Esophagus muscularis mucosa (tissue), 4 donors: ENCODE measurements at regions not wholly inside any gene's neighbourhood (a gene's known extent, or its start where the extent isn't known, plus 50 kb on each side); places are given as distances from the start of the nearest gene placed in this dataset.

Experiments used
- DNase-seq: peaks from one replicate; pipeline ENCODE4 v3.0.0-alpha.2; 2017; ENCODE audit errors: extremely low spot score
- H3K27ac ChIP-seq, 4 donors: fragments of 200-600 bp; sonication (generic); replicated peaks in 1 of 4; 1 replicate in 3 of 4; 2 replicates in 1 of 4; pipeline ENCODE4 v1.5.1; 2016 to 2019; ENCODE audit warnings: mild to moderate bottlenecking in 1 of 4
- H3K27me3 ChIP-seq, 4 donors: fragments of 200-600 bp; sonication (generic); one replicate each; pipeline versions ENCODE4 v1.5.1 to v1.6.0; 2016 to 2019
- H3K36me3 ChIP-seq, 4 donors: fragments of 200-600 bp; sonication (generic); one replicate each; pipeline ENCODE4 v1.5.1; 2016 to 2019
- H3K4me1 ChIP-seq, 4 donors: fragments of 200-600 bp; sonication (generic); one replicate each; pipeline ENCODE4 v1.5.1; 2016 to 2019
- H3K4me3 ChIP-seq, 4 donors: fragments of 200-600 bp; sonication (generic); 1 replicate in 2 of 4; 2 replicates in 2 of 4; pipeline ENCODE4 v1.5.1; 2016 to 2019; ENCODE audit warnings: mild to moderate bottlenecking in 4 of 4, moderate library complexity in 1 of 4
- H3K9me3 ChIP-seq, 4 donors: fragments of 200-600 bp; sonication (generic); 1 replicate in 3 of 4; 2 replicates in 1 of 4; pipeline ENCODE4 v1.5.1; 2016 to 2019
- EP300 ChIP-seq: sonication (generic); formaldehyde crosslinking; IDR thresholded peaks from one replicate; pipeline ENCODE4 v1.6.1; 2017; ENCODE audit warnings: antibody characterized with exemption
- POLR2A ChIP-seq: fragments of 450-650 bp; IDR thresholded peaks from one replicate; pipeline ENCODE4 v1.6.1; 2017; ENCODE audit warnings: antibody characterized with exemption, moderate library complexity, mild to moderate bottlenecking, low read depth
- POLR2AphosphoS5 ChIP-seq, 2 donors: sonication (generic); formaldehyde crosslinking; IDR thresholded peaks; one replicate each; pipeline ENCODE4 v1.6.1; 2017; ENCODE audit warnings: antibody characterized with exemption in 2 of 2
- WGBS: methylation state at CpG from one replicate; pipeline ENCODE4 v1.1.5; 2018; 5-methylcytosine and 5-hydroxymethylcytosine counted together
- intact Hi-C: fragments of 100-400 bp; cut with DNase I; formaldehyde crosslinking; loops from one replicate; pipeline ENCODE4 v1.15.1; 2023
- TF ChIP-seq, protein P1 (sequence below), 3 experiments: fragments of 200-600 bp in 2 of 3; fragments of 450-650 bp in 1 of 3; sonication (generic) in 2 of 3; IDR thresholded peaks; one replicate each; pipeline ENCODE4 v1.5.1; 2017 to 2019; ENCODE audit warnings: antibody characterized with exemption in 3 of 3, mild to moderate bottlenecking in 2 of 3, moderate library complexity in 1 of 3

DNA sequence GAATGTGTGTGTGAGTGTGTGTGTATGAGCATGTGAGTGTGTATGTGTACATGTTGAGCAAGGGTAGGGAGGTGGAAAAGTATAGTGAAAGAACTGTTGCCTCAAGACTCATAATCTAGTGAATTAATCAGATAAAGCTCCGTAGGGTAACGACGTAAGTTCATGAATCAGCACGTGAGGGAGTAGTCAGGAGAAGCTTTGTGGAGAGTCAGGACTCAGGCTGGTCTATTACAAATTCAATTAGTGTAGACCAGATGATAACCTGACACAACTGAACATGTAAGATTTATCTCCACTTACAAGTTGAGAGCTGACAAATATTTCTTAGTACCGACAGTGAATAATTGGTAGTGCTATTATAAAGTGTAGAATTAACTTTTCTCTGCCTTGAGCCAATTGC, 194.5 kb downstream of the RAD51AP2 start:
- no peak overlapping the region for H3K4me3 ChIP-seq
- DNase-seq: no peak
- TF ChIP-seq, protein P1, sequence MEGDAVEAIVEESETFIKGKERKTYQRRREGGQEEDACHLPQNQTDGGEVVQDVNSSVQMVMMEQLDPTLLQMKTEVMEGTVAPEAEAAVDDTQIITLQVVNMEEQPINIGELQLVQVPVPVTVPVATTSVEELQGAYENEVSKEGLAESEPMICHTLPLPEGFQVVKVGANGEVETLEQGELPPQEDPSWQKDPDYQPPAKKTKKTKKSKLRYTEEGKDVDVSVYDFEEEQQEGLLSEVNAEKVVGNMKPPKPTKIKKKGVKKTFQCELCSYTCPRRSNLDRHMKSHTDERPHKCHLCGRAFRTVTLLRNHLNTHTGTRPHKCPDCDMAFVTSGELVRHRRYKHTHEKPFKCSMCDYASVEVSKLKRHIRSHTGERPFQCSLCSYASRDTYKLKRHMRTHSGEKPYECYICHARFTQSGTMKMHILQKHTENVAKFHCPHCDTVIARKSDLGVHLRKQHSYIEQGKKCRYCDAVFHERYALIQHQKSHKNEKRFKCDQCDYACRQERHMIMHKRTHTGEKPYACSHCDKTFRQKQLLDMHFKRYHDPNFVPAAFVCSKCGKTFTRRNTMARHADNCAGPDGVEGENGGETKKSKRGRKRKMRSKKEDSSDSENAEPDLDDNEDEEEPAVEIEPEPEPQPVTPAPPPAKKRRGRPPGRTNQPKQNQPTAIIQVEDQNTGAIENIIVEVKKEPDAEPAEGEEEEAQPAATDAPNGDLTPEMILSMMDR (IDR thresholded peaks at IDR 0.05): no peak
- no peak for TF ChIP-seq EP300
- no peak for TF ChIP-seq POLR2A
- no peak for TF ChIP-seq POLR2AphosphoS5 (IDR thresholded peaks at IDR 0.05)
- 94% methylated on average over 5 of the region's 5 CpGs for WGBS
- peaks cover 0 to 7% (median 0%) of the 10 kb centered on the region in 4 donors for H3K4me1 ChIP-seq
- no peaks in the 10 kb centered on the region for H3K9me3 ChIP-seq
- no peak overlapping the region for H3K27ac ChIP-seq
- no peaks in the 10 kb centered on the region for H3K27me3 ChIP-seq
- intact Hi-C loops: no loop called here
- no peaks in the 10 kb centered on the region for H3K36me3 ChIP-seq

GRCh38 chr2:17322461-17322860, 195.8 kb downstream of the RAD51AP2 start:
- 87% methylated on average over 2 of the region's 2 CpGs for WGBS
- intact Hi-C loops: no loop called here

DNA sequence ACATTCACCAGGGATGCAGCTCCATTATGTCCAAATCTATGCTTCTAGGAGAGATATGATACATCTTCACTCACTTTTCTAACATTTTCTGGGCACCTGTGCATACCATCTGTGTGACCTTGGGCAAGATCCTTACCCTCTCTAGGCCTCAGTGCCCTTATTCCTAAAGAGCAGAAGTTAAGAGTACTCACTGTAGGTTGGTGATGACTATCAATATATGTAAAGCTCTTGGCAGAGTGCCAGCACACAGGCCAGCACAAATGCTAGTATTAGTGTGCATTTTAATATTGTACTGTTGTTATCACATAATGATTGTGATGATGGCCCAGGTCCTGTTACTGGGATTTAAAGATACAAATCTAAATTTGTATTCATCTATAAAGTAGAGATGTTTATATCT, 199.2 kb downstream of the RAD51AP2 start:
- Histone ChIP-seq H3K36me3 (no peaks in the 10 kb centered on the region), H3K9me3 (no peaks in the 10 kb centered on the region), H3K4me3 (no peak overlapping the region), H3K27ac (no peak overlapping the region), H3K27me3 (no peaks in the 10 kb centered on the region), H3K4me1 (no peaks in the 10 kb centered on the region)
- TF ChIP-seq, protein P1 (IDR thresholded peaks at IDR 0.05): no peak
- TF ChIP-seq POLR2AphosphoS5 (IDR thresholded peaks at IDR 0.05) (no peak), EP300 (no peak), POLR2A (no peak)
- intact Hi-C loops: no loop called here
- DNase-seq: peak; percentile 66

More at GRCh38 chr2:17322461-17322860, 195.8 kb downstream of the RAD51AP2 start:
- no peaks in the 10 kb centered on the region for H3K27me3 ChIP-seq
- no peak overlapping the region for H3K27ac ChIP-seq
- no peak for DNase-seq
- no peak overlapping the region for H3K4me3 ChIP-seq
- no peaks in the 10 kb centered on the region for H3K36me3 ChIP-seq
- no peaks in the 10 kb centered on the region for H3K9me3 ChIP-seq
- no peak for TF ChIP-seq POLR2AphosphoS5 (IDR thresholded peaks at IDR 0.05)
- no peak for TF ChIP-seq POLR2A
- TF ChIP-seq, protein P1 (IDR thresholded peaks at IDR 0.05): no peak
- no peak for TF ChIP-seq EP300
- peaks cover 0 to 7% (median 0%) of the 10 kb centered on the region in 4 donors for H3K4me1 ChIP-seq

- WGBS: 77% methylated on average over 2 of the region's 2 CpGs
- Histone ChIP-seq H3K27ac (no peak overlapping the region), H3K36me3 (no peaks in the 10 kb centered on the region), H3K4me1 (no peaks in the 10 kb centered on the region), H3K9me3 (no peaks in the 10 kb centered on the region), H3K27me3 (no peaks in the 10 kb centered on the region), H3K4me3 (no peak overlapping the region)
- DNase-seq: peak; percentile 12
- TF ChIP-seq, protein P1 (IDR thresholded peaks at IDR 0.05): no peak
- no peak for TF ChIP-seq POLR2AphosphoS5 (IDR thresholded peaks at IDR 0.05)
- no peak for TF ChIP-seq EP300
- no peak for TF ChIP-seq POLR2A
- intact Hi-C loops: no loop called here
Observed at GRCh38 chr2:17318013-17318412, 200.2 kb downstream of the RAD51AP2 start.

DNA sequence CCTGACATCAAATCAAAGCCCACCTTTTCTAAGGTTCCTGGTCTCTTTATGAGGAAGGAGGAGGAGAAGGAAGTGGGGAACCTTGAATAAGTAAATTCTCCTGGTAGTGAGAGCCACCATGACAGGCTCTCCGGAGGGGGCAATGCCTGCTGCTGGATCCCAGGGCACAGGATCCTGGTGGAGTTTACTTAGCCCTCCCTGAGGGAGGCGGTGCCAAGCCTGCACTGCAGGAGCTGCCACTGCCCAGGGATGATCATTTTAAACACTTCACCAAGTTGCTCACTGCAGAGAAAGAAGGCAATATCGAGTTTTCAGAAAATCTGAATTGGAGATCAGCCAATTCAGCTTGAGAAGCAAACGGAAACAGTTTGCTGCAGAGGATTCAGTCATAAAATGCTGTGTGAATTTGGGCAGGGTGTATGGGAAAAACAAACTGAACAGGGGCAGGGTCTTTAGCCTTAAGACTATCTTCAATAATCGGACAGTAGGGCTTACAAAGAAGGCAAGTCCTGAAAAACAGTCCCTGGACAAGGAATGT, 200.7 kb downstream of the RAD51AP2 start:
- H3K4me3 ChIP-seq: no peak overlapping the region
- 48% methylated on average over 4 of the region's 5 CpGs for WGBS
- H3K36me3 ChIP-seq: no peaks in the 10 kb centered on the region
- H3K27ac ChIP-seq: no peak overlapping the region
- TF ChIP-seq POLR2AphosphoS5 (IDR thresholded peaks at IDR 0.05) (no peak), EP300 (no peak), POLR2A (no peak)
- TF ChIP-seq, protein P1 (IDR thresholded peaks at IDR 0.05): no peak
- no peak for DNase-seq
- H3K27me3 ChIP-seq: no peaks in the 10 kb centered on the region
- H3K9me3 ChIP-seq: no peaks in the 10 kb centered on the region
- no peaks in the 10 kb centered on the region for H3K4me1 ChIP-seq
- intact Hi-C loops: no loop called here
